ENCODE measurements at regions not wholly inside any gene's neighbourhood (a gene's known extent, or its start where the extent isn't known, plus 50 kb on each side); places are given as distances from the start of the nearest gene placed in this dataset.

DNA sequence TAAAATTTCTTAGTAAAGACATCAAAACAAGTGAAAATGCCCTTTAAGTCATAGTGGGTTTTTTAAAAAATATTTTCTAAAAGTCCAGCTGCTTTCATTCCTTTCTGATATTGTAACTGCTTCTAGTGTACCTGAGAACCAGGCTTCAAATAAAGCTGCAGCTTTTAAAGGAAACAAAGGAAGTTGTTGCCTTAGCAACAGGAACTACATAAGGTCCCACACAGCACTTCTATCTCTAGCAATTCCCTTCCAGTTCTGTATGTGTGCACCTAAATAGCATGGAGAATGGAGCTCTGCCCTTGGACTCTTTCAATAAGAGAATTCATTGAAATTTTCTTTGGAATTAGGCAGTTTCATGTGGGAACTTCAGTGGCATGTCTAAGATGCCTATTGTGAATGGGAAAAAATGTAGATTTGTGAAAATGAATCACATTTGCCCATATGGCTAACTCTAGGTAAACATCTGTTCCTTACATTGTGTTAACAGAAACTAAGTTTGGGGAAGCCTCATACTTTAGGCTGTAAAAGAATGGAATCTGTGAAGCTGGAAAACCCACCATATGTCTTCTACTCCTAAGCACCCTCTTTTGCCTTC is 206.4 kb downstream of the KIF2B start:
- dilution Hi-C loops (cut with MboI; ENCODE audit: extremely low pct_ligation_motif_present, low sequenced_read_pairs) = no loop called here
- H3K27ac ChIP-seq (ENCODE audit: control insufficient read depth, insufficient read depth, low read length) = no peak overlapping the region
- no peak for FAIRE-seq

DNA sequence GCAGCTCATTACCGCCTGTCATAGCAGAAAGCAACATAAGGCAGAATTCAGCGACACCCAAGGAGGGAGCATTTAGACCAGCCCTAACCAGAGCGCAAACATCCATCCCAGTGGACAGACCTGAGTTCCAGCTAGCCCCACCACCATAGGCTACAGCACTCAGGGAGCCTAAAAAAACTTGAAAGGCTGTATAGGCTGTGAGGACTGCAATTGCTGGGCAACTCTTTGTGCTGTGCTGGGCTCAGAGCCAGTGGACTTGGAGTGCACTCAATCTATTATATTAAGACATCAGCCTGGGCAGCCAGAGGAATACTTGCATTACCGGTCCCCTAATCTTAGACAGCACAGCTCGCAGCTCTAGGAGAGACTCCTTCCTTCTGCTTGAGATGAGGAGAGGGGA is 207.3 kb downstream of the KIF2B start:
- Histone ChIP-seq H3K4me3 (ENCODE audit: control insufficient read depth in 2 of 3, extremely low read depth in 1 of 3, insufficient read depth in 2 of 3, low read depth in 1 of 3, low read length in 3 of 3) (no peak overlapping the region), H3K9me3 (ENCODE audit: control insufficient read depth, low read depth, low read length) (no peaks in the 10 kb centered on the region), H3K79me2 (ENCODE audit: control insufficient read depth, insufficient read depth, low read length) (no peaks in the 10 kb centered on the region), H3K36me3 (ENCODE audit: control insufficient read depth in 2 of 2, extremely low read depth in 1 of 2, insufficient read depth in 2 of 2, low read length in 2 of 2) (no peaks in the 10 kb centered on the region), H3K4me2 (ENCODE audit: control insufficient read depth, extremely low read depth, insufficient read depth, low read depth, low read length) (no peak overlapping the region), H3K4me1 (ENCODE audit: control insufficient read depth, extremely low read depth, insufficient read depth, low read length) (no peaks in the 10 kb centered on the region), H2AFZ (ENCODE audit: control insufficient read depth, low read length) (no peak overlapping the region), H3K27me3 (ENCODE audit: control insufficient read depth, extremely low read depth, insufficient read depth, low read length) (no peaks in the 10 kb centered on the region), H4K20me1 (ENCODE audit: control insufficient read depth, extremely low read depth, insufficient read depth, low read length) (no peaks in the 10 kb centered on the region), H3K27ac (ENCODE audit: control insufficient read depth, insufficient read depth, low read length) (no peak overlapping the region), H3K9ac (ENCODE audit: control insufficient read depth, extremely low read depth, insufficient read depth, low read length) (no peak overlapping the region), H3K9me1 (ENCODE audit: control insufficient read depth, extremely low read depth, insufficient read depth, low read length) (no peaks in the 10 kb centered on the region)
- DNase-seq (ENCODE audit: low read depth, low spot score) (no peak), FAIRE-seq (no peak)
- TF ChIP-seq, protein P1, sequence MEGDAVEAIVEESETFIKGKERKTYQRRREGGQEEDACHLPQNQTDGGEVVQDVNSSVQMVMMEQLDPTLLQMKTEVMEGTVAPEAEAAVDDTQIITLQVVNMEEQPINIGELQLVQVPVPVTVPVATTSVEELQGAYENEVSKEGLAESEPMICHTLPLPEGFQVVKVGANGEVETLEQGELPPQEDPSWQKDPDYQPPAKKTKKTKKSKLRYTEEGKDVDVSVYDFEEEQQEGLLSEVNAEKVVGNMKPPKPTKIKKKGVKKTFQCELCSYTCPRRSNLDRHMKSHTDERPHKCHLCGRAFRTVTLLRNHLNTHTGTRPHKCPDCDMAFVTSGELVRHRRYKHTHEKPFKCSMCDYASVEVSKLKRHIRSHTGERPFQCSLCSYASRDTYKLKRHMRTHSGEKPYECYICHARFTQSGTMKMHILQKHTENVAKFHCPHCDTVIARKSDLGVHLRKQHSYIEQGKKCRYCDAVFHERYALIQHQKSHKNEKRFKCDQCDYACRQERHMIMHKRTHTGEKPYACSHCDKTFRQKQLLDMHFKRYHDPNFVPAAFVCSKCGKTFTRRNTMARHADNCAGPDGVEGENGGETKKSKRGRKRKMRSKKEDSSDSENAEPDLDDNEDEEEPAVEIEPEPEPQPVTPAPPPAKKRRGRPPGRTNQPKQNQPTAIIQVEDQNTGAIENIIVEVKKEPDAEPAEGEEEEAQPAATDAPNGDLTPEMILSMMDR (optimal IDR thresholded peaks at IDR 0.05 in 1 of 3, IDR thresholded peaks at IDR 0.05 in 1 of 3, conservative IDR thresholded peaks at IDR 0.05 in 1 of 3; ENCODE audit: extremely low read depth in 1 of 3, insufficient read depth in 2 of 3, low read length in 3 of 3) = no peak
- no peak for TF ChIP-seq EZH2 (IDR thresholded peaks at IDR 0.05; ENCODE audit: low read length)
- dilution Hi-C loops (cut with MboI; ENCODE audit: extremely low pct_ligation_motif_present, low sequenced_read_pairs) = no loop called here

More for the DNA sequence above, 206.4 kb downstream of the KIF2B start:
- H3K4me3 ChIP-seq (ENCODE audit: control insufficient read depth in 2 of 3, extremely low read depth in 1 of 3, insufficient read depth in 2 of 3, low read depth in 1 of 3, low read length in 3 of 3) = no peak overlapping the region
- no peak overlapping the region for H2AFZ ChIP-seq (ENCODE audit: control insufficient read depth, low read length)
- no peaks in the 10 kb centered on the region for H3K36me3 ChIP-seq (ENCODE audit: control insufficient read depth in 2 of 2, extremely low read depth in 1 of 2, insufficient read depth in 2 of 2, low read length in 2 of 2)
- no peaks in the 10 kb centered on the region for H3K9me3 ChIP-seq (ENCODE audit: control insufficient read depth, low read depth, low read length)
- H4K20me1 ChIP-seq (ENCODE audit: control insufficient read depth, extremely low read depth, insufficient read depth, low read length) = no peaks in the 10 kb centered on the region
- TF ChIP-seq, protein P1 (optimal IDR thresholded peaks at IDR 0.05 in 1 of 3, IDR thresholded peaks at IDR 0.05 in 1 of 3, conservative IDR thresholded peaks at IDR 0.05 in 1 of 3; ENCODE audit: extremely low read depth in 1 of 3, insufficient read depth in 2 of 3, low read length in 3 of 3) = no peak
- no peak for TF ChIP-seq EZH2 (IDR thresholded peaks at IDR 0.05; ENCODE audit: low read length)
- no peak overlapping the region for H3K9ac ChIP-seq (ENCODE audit: control insufficient read depth, extremely low read depth, insufficient read depth, low read length)
- no peaks in the 10 kb centered on the region for H3K9me1 ChIP-seq (ENCODE audit: control insufficient read depth, extremely low read depth, insufficient read depth, low read length)
- H3K4me1 ChIP-seq (ENCODE audit: control insufficient read depth, extremely low read depth, insufficient read depth, low read length) = no peaks in the 10 kb centered on the region
- DNase-seq (ENCODE audit: low read depth, low spot score) = no peak
- no peaks in the 10 kb centered on the region for H3K79me2 ChIP-seq (ENCODE audit: control insufficient read depth, insufficient read depth, low read length)
- no peaks in the 10 kb centered on the region for H3K27me3 ChIP-seq (ENCODE audit: control insufficient read depth, extremely low read depth, insufficient read depth, low read length)
- H3K4me2 ChIP-seq (ENCODE audit: control insufficient read depth, extremely low read depth, insufficient read depth, low read depth, low read length) = no peak overlapping the region
